H7 (cell line): ENCODE measurements at regions not wholly inside any gene's neighbourhood (a gene's known extent, or its start where the extent isn't known, plus 50 kb on each side); places are given as distances from the start of the nearest gene placed in this dataset.
"Not testable (repeated sequence)": the region's sequence is repeated elsewhere in the genome, so short reads cannot be mapped to it uniquely, and the experiment has no call there.

Experiments used
- DNase-seq: peaks from one replicate; pipeline ENCODE4 v3.0.0; 2012
- H3K27me3 ChIP-seq: 2 replicates; pipeline ENCODE4 v1.6.0; 2011; ENCODE audit warnings: mild to moderate bottlenecking, low read length; ENCODE audit not compliant: control insufficient read depth, insufficient read depth
- H3K36me3 ChIP-seq: replicated peaks from 2 replicates; pipeline ENCODE4 v1.5.1; 2011; ENCODE audit warnings: low read length; ENCODE audit not compliant: control insufficient read depth, insufficient read depth
- H3K4me3 ChIP-seq: 2 replicates; pipeline ENCODE4 v1.5.1; 2011; ENCODE audit warnings: low read depth, mild to moderate bottlenecking, control low read depth, low read length, moderate library complexity; ENCODE audit not compliant: insufficient read depth

GRCh38 chr7:20466543-20467021 is 135.9 kb downstream of the ITGB8 start:
- no peaks in the 10 kb centered on the region for H3K27me3 ChIP-seq
- no peak overlapping the region for H3K4me3 ChIP-seq
- no peak for DNase-seq
- H3K36me3 ChIP-seq, result no peaks in the 10 kb centered on the region

- H3K27me3 ChIP-seq, result no peaks in the 10 kb centered on the region
- DNase-seq, result no peak
- H3K4me3 ChIP-seq, result no peak overlapping the region
- H3K36me3 ChIP-seq, result no peaks in the 10 kb centered on the region
Measured at GRCh38 chr7:20470082-20470481, 139.4 kb downstream of the ITGB8 start.

- Histone ChIP-seq H3K4me3 (no peak overlapping the region), H3K36me3 (no peaks in the 10 kb centered on the region), H3K27me3 (no peaks in the 10 kb centered on the region)
- DNase-seq, result no peak
Measured at GRCh38 chr7:20470726-20471125, 140.0 kb downstream of the ITGB8 start.

- DNase-seq, result no peak
- no peaks in the 10 kb centered on the region for H3K36me3 ChIP-seq
Measured at GRCh38 chr7:20474249-20474648, 141.2 kb upstream of the ABCB5 start.

GRCh38 chr7:20475756-20476155 is 139.7 kb upstream of the ABCB5 start:
- H3K36me3 ChIP-seq, result no peaks in the 10 kb centered on the region
- no peak for DNase-seq
- no peak overlapping the region for H3K4me3 ChIP-seq
- no peaks in the 10 kb centered on the region for H3K27me3 ChIP-seq

More at GRCh38 chr7:20474249-20474648, 141.2 kb upstream of the ABCB5 start:
- Histone ChIP-seq H3K27me3 (no peaks in the 10 kb centered on the region), H3K4me3 (no peak overlapping the region)

- DNase-seq, result no peak
- H3K36me3 ChIP-seq, result no peaks in the 10 kb centered on the region
- H3K27me3 ChIP-seq, result no peaks in the 10 kb centered on the region
- no peak overlapping the region for H3K4me3 ChIP-seq
Measured at GRCh38 chr7:20477067-20477466, 138.4 kb upstream of the ABCB5 start.

GRCh38 chr7:20479706-20480105 is 135.8 kb upstream of the ABCB5 start:
- no peaks in the 10 kb centered on the region for H3K27me3 ChIP-seq
- no peak for DNase-seq
- H3K4me3 ChIP-seq, result no peak overlapping the region
- H3K36me3 ChIP-seq, result no peaks in the 10 kb centered on the region

- Histone ChIP-seq H3K36me3 (no peaks in the 10 kb centered on the region), H3K4me3 (no peak overlapping the region), H3K27me3 (no peaks in the 10 kb centered on the region)
- DNase-seq, result no peak
Measured at GRCh38 chr7:20482071-20482470, 133.4 kb upstream of the ABCB5 start.

GRCh38 chr7:20484356-20484755 is 131.1 kb upstream of the ABCB5 start:
- H3K36me3 ChIP-seq, result no peaks in the 10 kb centered on the region
- DNase-seq, result no peak
- H3K27me3 ChIP-seq, result no peaks in the 10 kb centered on the region
- H3K4me3 ChIP-seq, result no peak overlapping the region

- no peak for DNase-seq
- Histone ChIP-seq H3K27me3 (no peaks in the 10 kb centered on the region), H3K36me3 (no peaks in the 10 kb centered on the region), H3K4me3 (no peak overlapping the region)
Measured at GRCh38 chr7:20488850-20489249, 126.6 kb upstream of the ABCB5 start.

- no peaks in the 10 kb centered on the region for H3K36me3 ChIP-seq
- DNase-seq, result no peak
- H3K27me3 ChIP-seq, result no peaks in the 10 kb centered on the region
- H3K4me3 ChIP-seq, result no peak overlapping the region
Measured at GRCh38 chr7:20491284-20491683, 124.2 kb upstream of the ABCB5 start.

GRCh38 chr7:20494566-20494965 is 120.9 kb upstream of the ABCB5 start:
- DNase-seq, result no peak
- H3K4me3 ChIP-seq, result no peak overlapping the region
- H3K36me3 ChIP-seq, result no peaks in the 10 kb centered on the region
- no peaks in the 10 kb centered on the region for H3K27me3 ChIP-seq

GRCh38 chr7:20501473-20501872 is 114.0 kb upstream of the ABCB5 start:
- not testable (repeated sequence) for DNase-seq, H3K27me3 ChIP-seq, H3K4me3 ChIP-seq, H3K36me3 ChIP-seq

GRCh38 chr7:20503278-20503950 is 112.1 kb upstream of the ABCB5 start:
- no peak for DNase-seq
- no peak overlapping the region for H3K4me3 ChIP-seq
- H3K36me3 ChIP-seq, result no peaks in the 10 kb centered on the region
- H3K27me3 ChIP-seq, result no peaks in the 10 kb centered on the region

- H3K27me3 ChIP-seq, result no peaks in the 10 kb centered on the region
- peak; percentile 6 for DNase-seq
- H3K4me3 ChIP-seq, result no peak overlapping the region
- H3K36me3 ChIP-seq, result no peaks in the 10 kb centered on the region
Measured at GRCh38 chr7:20504060-20504459, 111.4 kb upstream of the ABCB5 start.

- H3K36me3 ChIP-seq, result no peaks in the 10 kb centered on the region
- no peaks in the 10 kb centered on the region for H3K27me3 ChIP-seq
- no peak overlapping the region for H3K4me3 ChIP-seq
- DNase-seq, result no peak
Measured at GRCh38 chr7:20506175-20506574, 109.3 kb upstream of the ABCB5 start.
